NCI-H1048 (cell line): ENCODE measurements at regions not wholly inside any gene's neighbourhood (a gene's known extent, or its start where the extent isn't known, plus 50 kb on each side); places are given as distances from the start of the nearest gene placed in this dataset.
A peak's percentile ranks its signal among the peaks of the same experiment; 100 is the strongest.

Experiments used
- DNase-seq: peaks from one replicate; lab custom pipeline; 2025; lab: John Stamatoyannopoulos, UW

GRCh38 chr3:59580996-59581395 lies 531.2 kb upstream of the CFAP20DC start:
- DNase-seq, result no peak

GRCh38 chr3:59580499-59580898 lies 530.7 kb upstream of the CFAP20DC start:
- DNase-seq, result no peak

- DNase-seq, result no peak
These were observed 528.3 kb upstream of the CFAP20DC start for GRCh38 chr3:59578129-59578528.

GRCh38 chr3:59576606-59577005 lies 526.8 kb upstream of the CFAP20DC start:
- no peak for DNase-seq

- DNase-seq, result peak; percentile 63
These were observed 525.5 kb upstream of the CFAP20DC start for GRCh38 chr3:59575113-59576001.

- DNase-seq, result no peak
These were observed 524.1 kb upstream of the CFAP20DC start for GRCh38 chr3:59573911-59574310.

GRCh38 chr3:59572106-59572505 lies 522.3 kb upstream of the CFAP20DC start:
- no peak for DNase-seq

- no peak for DNase-seq
These were observed 521.0 kb upstream of the CFAP20DC start for GRCh38 chr3:59570806-59571205.

GRCh38 chr3:59567661-59568060 lies 517.8 kb upstream of the CFAP20DC start:
- DNase-seq, result no peak

- no peak for DNase-seq
These were observed 516.7 kb upstream of the CFAP20DC start for GRCh38 chr3:59566481-59566975.

GRCh38 chr3:59565125-59565524 lies 515.3 kb upstream of the CFAP20DC start:
- DNase-seq, result no peak

GRCh38 chr3:59563966-59564365 lies 514.1 kb upstream of the CFAP20DC start:
- no peak for DNase-seq

- DNase-seq, result no peak
These were observed 513.3 kb upstream of the CFAP20DC start for GRCh38 chr3:59563072-59563605.

- DNase-seq, result no peak
These were observed 510.1 kb upstream of the CFAP20DC start for GRCh38 chr3:59559721-59560435.

- DNase-seq, result no peak
These were observed 509.3 kb upstream of the CFAP20DC start for GRCh38 chr3:59558906-59559720.

GRCh38 chr3:59555593-59556315 lies 505.9 kb upstream of the CFAP20DC start:
- DNase-seq, result no peak

GRCh38 chr3:59553076-59553475 lies 503.3 kb upstream of the CFAP20DC start:
- no peak for DNase-seq

- no peak for DNase-seq
These were observed 502.0 kb upstream of the CFAP20DC start for GRCh38 chr3:59551834-59552233.

GRCh38 chr3:59549962-59550361 lies 500.1 kb upstream of the CFAP20DC start:
- DNase-seq, result no peak

GRCh38 chr3:59547874-59548273 lies 498.0 kb upstream of the CFAP20DC start:
- no peak for DNase-seq

- DNase-seq, result no peak
These were observed 496.7 kb upstream of the CFAP20DC start for GRCh38 chr3:59546522-59546921.
